NCI-H2081 treated with DMSO at 0.1 percent for 48 hours (cell line): ENCODE measurements at regions not wholly inside any gene's neighbourhood (a gene's known extent, or its start where the extent isn't known, plus 50 kb on each side); places are given as distances from the start of the nearest gene placed in this dataset.

Source experiments
- DNase-seq: peaks from one replicate; lab custom pipeline; 2025; lab: John Stamatoyannopoulos, UW

- no peak for DNase-seq
These were observed 749.0 kb upstream of the ZEB2 start for GRCh38 chr2:145268931-145269330.

- DNase-seq: no peak
These were observed 747.5 kb upstream of the ZEB2 start for GRCh38 chr2:145267451-145267850.

GRCh38 chr2:145265244-145265643 lies 745.3 kb upstream of the ZEB2 start:
- DNase-seq: no peak

GRCh38 chr2:145260674-145261073 lies 740.8 kb upstream of the ZEB2 start:
- DNase-seq: no peak

GRCh38 chr2:145260081-145260480 lies 740.2 kb upstream of the ZEB2 start:
- DNase-seq: peak; percentile 37

- no peak for DNase-seq
These were observed 739.1 kb upstream of the ZEB2 start for GRCh38 chr2:145258903-145259579.

- DNase-seq: no peak
These were observed 738.0 kb upstream of the ZEB2 start for GRCh38 chr2:145257931-145258330.

- DNase-seq: no peak
These were observed 736.6 kb upstream of the ZEB2 start for GRCh38 chr2:145256551-145256950.

GRCh38 chr2:145254291-145254690 lies 734.4 kb upstream of the ZEB2 start:
- no peak for DNase-seq

- DNase-seq: no peak
These were observed 733.6 kb upstream of the ZEB2 start for GRCh38 chr2:145253492-145253891.

GRCh38 chr2:145245268-145245870 lies 725.5 kb upstream of the ZEB2 start:
- no peak for DNase-seq

GRCh38 chr2:145235312-145235711 lies 715.4 kb upstream of the ZEB2 start:
- DNase-seq: no peak

GRCh38 chr2:145230546-145230945 lies 710.6 kb upstream of the ZEB2 start:
- DNase-seq: no peak

- DNase-seq: no peak
These were observed 708.6 kb upstream of the ZEB2 start for GRCh38 chr2:145228506-145228905.

GRCh38 chr2:145226901-145227300 lies 707.0 kb upstream of the ZEB2 start:
- no peak for DNase-seq

- DNase-seq: no peak
These were observed 701.6 kb upstream of the ZEB2 start for GRCh38 chr2:145221516-145221915.

- DNase-seq: no peak
These were observed 701.1 kb upstream of the ZEB2 start for GRCh38 chr2:145221032-145221431.

GRCh38 chr2:145220496-145220895 lies 700.6 kb upstream of the ZEB2 start:
- DNase-seq: peak; percentile 17

GRCh38 chr2:145207884-145208283 lies 688.0 kb upstream of the ZEB2 start:
- no peak for DNase-seq

- no peak for DNase-seq
These were observed 686.8 kb upstream of the ZEB2 start for GRCh38 chr2:145206496-145207281.

GRCh38 chr2:145203891-145204290 lies 684.0 kb upstream of the ZEB2 start:
- no peak for DNase-seq

- no peak for DNase-seq
These were observed 680.1 kb upstream of the ZEB2 start for GRCh38 chr2:145199827-145200706.
